GM12891 (cell line): ENCODE measurements at regions not wholly inside any gene's neighbourhood (a gene's known extent, or its start where the extent isn't known, plus 50 kb on each side); places are given as distances from the start of the nearest gene placed in this dataset.

Experiments used
- POLR2A ChIP-seq: IDR thresholded peaks from 2 replicates; pipeline ENCODE4 v1.6.1; 2011; ENCODE audit warnings: low read depth, low read length, control low read depth
- POLR2AphosphoS5 ChIP-seq: IDR thresholded peaks from 2 replicates; pipeline ENCODE4 v1.6.1; 2011; ENCODE audit warnings: low read depth, low read length, control low read depth

DNA sequence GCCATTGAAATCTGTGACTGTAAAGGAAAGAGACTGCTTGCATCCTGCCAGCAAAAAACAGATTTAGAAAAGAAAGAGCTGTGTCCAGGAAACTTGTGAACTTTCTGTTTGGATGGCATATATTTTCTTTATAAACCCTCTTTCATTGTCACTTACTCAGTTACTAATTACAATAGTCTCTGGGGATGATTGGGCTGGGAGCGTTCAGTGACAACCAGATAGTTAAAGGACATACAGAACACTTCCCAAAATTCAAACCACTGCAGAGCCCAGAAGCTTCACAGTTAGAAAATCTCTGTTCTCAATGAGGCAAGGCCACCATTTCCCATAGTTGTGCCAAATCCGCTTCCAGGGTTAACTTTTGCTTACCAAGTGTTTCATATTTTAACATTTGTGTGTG is 98.6 kb upstream of the TAB2 start:
- no peak for TF ChIP-seq POLR2A
- TF ChIP-seq POLR2AphosphoS5 = no peak
